ENCODE measurements at regions not wholly inside any gene's neighbourhood (a gene's known extent, or its start where the extent isn't known, plus 50 kb on each side); places are given as distances from the start of the nearest gene placed in this dataset.

DNA sequence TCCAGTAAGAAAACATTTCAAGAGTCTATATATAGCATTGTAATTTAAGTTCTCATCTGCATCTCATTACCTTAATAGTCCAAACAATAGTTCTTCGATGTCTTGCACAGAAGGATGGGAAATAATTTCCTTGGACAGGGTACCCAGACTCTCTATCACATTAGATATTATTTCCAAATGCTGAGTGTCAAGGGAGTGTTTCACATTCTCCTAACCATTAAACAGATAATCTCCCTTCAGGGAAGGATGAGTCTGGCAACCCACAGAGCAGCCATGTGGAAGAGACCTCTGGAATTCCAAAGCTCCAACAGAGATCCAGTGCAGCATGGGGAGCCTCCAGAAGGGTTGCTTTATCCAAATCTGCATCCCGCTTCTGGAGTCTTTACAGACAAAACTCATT lies 89.6 kb downstream of the FZD1 start:
- Mint-ChIP-seq H3K27me3 (ENCODE audit: low read depth) (no peaks in the 10 kb centered on the region), H3K36me3 (ENCODE audit: low read depth) (no peaks in the 10 kb centered on the region)

DNA sequence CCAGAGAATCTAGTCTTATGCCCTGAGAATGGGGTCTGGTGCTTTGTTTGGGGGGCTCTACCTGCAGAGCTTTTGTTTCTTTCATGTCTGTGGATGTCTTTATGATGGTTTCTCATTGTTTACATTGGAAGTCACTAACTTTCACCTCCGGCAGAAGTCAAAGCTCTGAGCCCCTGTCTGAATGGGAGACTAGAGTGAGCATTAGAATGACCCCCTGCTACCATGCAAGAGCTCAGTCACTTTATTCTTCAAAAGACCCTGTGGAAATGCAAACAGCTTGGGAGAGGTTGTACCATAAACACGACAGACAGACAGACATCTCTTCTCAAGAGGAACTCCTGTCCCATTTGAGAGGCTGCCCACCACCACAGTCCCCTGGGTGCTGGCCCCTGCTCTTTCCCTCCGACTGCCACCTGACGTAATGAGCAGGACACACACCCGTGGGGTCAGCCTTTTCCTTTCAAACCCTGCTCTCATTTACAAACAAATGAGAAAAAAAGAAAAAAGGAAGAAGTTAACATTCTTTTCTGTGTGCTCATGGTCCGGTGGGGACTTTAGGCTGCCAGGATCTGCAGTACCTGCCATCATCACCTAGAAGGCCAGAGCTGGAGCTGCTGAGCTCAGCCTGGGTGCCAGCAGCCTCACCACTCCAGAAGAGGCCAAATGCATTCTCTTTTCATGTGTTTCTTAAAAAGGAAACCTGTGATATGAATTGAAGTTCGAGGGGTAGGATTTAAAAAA lies 91.6 kb downstream of the FZD1 start:
- H3K27me3 Mint-ChIP-seq (ENCODE audit: low read depth): no peaks in the 10 kb centered on the region
- no peaks in the 10 kb centered on the region for H3K9me3 Mint-ChIP-seq (ENCODE audit: low read depth)
- H3K27ac Mint-ChIP-seq (ENCODE audit: unreplicated experiment): no peak overlapping the region
- H3K4me1 Mint-ChIP-seq (ENCODE audit: low read depth): peaks cover 5% of the 10 kb centered on the region
- H3K4me3 Mint-ChIP-seq (ENCODE audit: unreplicated experiment): no peak overlapping the region
- no peak for DNase-seq (ENCODE audit: low spot score)
- no peaks in the 10 kb centered on the region for H3K36me3 Mint-ChIP-seq (ENCODE audit: low read depth)
- TF ChIP-seq, protein P1, sequence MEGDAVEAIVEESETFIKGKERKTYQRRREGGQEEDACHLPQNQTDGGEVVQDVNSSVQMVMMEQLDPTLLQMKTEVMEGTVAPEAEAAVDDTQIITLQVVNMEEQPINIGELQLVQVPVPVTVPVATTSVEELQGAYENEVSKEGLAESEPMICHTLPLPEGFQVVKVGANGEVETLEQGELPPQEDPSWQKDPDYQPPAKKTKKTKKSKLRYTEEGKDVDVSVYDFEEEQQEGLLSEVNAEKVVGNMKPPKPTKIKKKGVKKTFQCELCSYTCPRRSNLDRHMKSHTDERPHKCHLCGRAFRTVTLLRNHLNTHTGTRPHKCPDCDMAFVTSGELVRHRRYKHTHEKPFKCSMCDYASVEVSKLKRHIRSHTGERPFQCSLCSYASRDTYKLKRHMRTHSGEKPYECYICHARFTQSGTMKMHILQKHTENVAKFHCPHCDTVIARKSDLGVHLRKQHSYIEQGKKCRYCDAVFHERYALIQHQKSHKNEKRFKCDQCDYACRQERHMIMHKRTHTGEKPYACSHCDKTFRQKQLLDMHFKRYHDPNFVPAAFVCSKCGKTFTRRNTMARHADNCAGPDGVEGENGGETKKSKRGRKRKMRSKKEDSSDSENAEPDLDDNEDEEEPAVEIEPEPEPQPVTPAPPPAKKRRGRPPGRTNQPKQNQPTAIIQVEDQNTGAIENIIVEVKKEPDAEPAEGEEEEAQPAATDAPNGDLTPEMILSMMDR (IDR thresholded peaks at IDR 0.05): no peak

More for the DNA sequence above, 89.6 kb downstream of the FZD1 start:
- H3K9me3 Mint-ChIP-seq (ENCODE audit: low read depth): no peaks in the 10 kb centered on the region
- H3K27ac Mint-ChIP-seq (ENCODE audit: unreplicated experiment): no peak overlapping the region
- no peak overlapping the region for H3K4me3 Mint-ChIP-seq (ENCODE audit: unreplicated experiment)
- no peak for DNase-seq (ENCODE audit: low spot score)
- H3K4me1 Mint-ChIP-seq (ENCODE audit: low read depth): peaks cover 8% of the 10 kb centered on the region
- TF ChIP-seq, protein P1 (IDR thresholded peaks at IDR 0.05): no peak

GRCh38 chr7:91356915-91357314 lies 92.7 kb downstream of the FZD1 start:
- Mint-ChIP-seq H3K27ac (ENCODE audit: unreplicated experiment) (no peak overlapping the region), H3K4me3 (ENCODE audit: unreplicated experiment) (no peak overlapping the region), H3K9me3 (ENCODE audit: low read depth) (no peaks in the 10 kb centered on the region), H3K4me1 (ENCODE audit: low read depth) (no peaks in the 10 kb centered on the region), H3K36me3 (ENCODE audit: low read depth) (peaks cover 1% of the 10 kb centered on the region), H3K27me3 (ENCODE audit: low read depth) (no peaks in the 10 kb centered on the region)
- TF ChIP-seq, protein P1 (IDR thresholded peaks at IDR 0.05): no peak
- DNase-seq (ENCODE audit: low spot score): no peak

DNA sequence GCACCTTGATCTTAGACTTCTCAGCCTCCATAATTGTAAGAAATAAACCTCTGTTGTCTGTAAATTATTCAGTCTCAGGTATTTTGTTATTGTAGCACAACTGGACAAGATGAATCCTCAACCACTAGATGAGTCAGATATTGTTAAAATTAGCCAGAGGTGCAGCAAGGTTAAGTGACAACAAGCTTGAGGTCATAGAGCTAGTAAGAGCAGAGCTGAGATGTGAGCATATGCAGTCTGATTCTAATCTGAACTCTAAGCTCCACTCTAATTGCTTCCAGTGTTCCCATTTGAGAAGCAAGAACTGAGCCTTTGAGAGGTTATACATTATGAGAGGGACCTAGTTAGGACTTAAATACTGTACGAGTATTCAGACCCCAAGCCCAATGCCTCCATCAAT lies 93.1 kb downstream of the FZD1 start:
- Mint-ChIP-seq H3K36me3 (ENCODE audit: low read depth) (peaks cover 1% of the 10 kb centered on the region), H3K27me3 (ENCODE audit: low read depth) (no peaks in the 10 kb centered on the region), H3K27ac (ENCODE audit: unreplicated experiment) (no peak overlapping the region), H3K9me3 (ENCODE audit: low read depth) (no peaks in the 10 kb centered on the region), H3K4me1 (ENCODE audit: low read depth) (no peaks in the 10 kb centered on the region), H3K4me3 (ENCODE audit: unreplicated experiment) (no peak overlapping the region)
- TF ChIP-seq, protein P1 (IDR thresholded peaks at IDR 0.05): no peak
- DNase-seq (ENCODE audit: low spot score): no peak

DNA sequence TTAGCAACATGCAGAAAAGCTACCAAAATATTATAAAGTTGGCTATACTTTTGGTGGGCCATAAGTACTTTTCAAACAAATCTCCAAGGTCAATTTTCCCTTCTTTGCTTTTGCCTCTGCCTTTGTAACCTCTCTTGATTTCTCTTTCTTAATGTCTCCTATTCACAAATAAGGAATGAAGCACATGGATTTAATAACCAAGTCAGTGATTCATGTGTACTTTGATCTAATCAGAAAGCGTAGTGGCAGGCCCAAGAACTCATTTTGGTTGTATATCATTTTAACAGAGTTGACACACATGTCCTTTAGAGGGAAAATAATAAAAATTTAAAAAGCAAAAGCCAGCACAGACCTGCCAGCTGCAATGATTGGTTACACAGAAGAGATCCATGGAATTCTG lies 93.7 kb downstream of the FZD1 start:
- Mint-ChIP-seq H3K36me3 (ENCODE audit: low read depth) (peaks cover 1% of the 10 kb centered on the region), H3K27ac (ENCODE audit: unreplicated experiment) (no peak overlapping the region), H3K27me3 (ENCODE audit: low read depth) (no peaks in the 10 kb centered on the region), H3K4me1 (ENCODE audit: low read depth) (no peaks in the 10 kb centered on the region), H3K4me3 (ENCODE audit: unreplicated experiment) (no peak overlapping the region), H3K9me3 (ENCODE audit: low read depth) (no peaks in the 10 kb centered on the region)
- TF ChIP-seq, protein P1 (IDR thresholded peaks at IDR 0.05): no peak
- DNase-seq (ENCODE audit: low spot score): no peak

Data from chondrocyte (in vitro differentiated cells).